ENCODE measurements at regions not wholly inside any gene's neighbourhood (a gene's known extent, or its start where the extent isn't known, plus 50 kb on each side); places are given as distances from the start of the nearest gene placed in this dataset.

DNA sequence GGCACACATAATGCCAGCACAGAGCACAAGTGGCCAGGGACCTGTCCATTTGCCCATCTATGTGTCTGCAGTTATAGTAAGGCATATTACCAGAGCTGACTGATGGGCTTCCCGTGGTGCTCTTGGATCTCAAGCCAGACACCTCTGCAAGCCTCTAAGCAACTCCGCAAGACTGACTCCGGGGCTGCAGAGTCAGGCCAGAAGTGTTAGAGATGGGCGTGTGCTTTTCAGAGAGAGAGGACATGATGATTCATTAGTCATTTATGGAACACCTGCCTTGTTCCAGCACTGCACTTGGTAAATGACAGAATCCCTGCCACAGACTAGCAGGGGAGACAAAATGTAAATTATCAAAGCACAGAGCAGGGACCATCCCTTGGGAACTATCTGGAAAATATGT, 559.0 kb downstream of the PDCD6IP start:
- TF ChIP-seq POLR2A (IDR thresholded peaks at IDR 0.05; ENCODE audit: low read depth, low read length) (no peak), TAF1 (IDR thresholded peaks at IDR 0.05; ENCODE audit: low read depth, low read length) (no peak), SPI1 (IDR thresholded peaks at IDR 0.05; ENCODE audit: low read depth, low read length) (no peak), POLR2AphosphoS5 (IDR thresholded peaks at IDR 0.05; ENCODE audit: low read depth, low read length) (no peak), PAX5 (IDR thresholded peaks at IDR 0.05; ENCODE audit: insufficient read depth, low read length, severe bottlenecking) (no peak)
